CD4-positive, alpha-beta T cell (primary cell): ENCODE measurements at regions not wholly inside any gene's neighbourhood (a gene's known extent, or its start where the extent isn't known, plus 50 kb on each side); places are given as distances from the start of the nearest gene placed in this dataset.

Source experiments
- ATAC-seq: fragments of 200-7000 bp; cut with Tn5 transposase; one replicate; pipeline ENCODE4 v1.10.0; 2022; ENCODE audit warnings: mild to moderate bottlenecking; ENCODE audit not compliant: poor library complexity
- CTCF ChIA-PET: fragments of 350-600 bp; sonication (Branson Sonifier 250); formaldehyde crosslinking; loops from one replicate; lab custom pipeline; 2021; ENCODE audit warnings: antibody characterized with exemption, inconsistent platforms; lab: Charles Lee
- POLR2A ChIA-PET: fragments of 350-600 bp; sonication (Branson Sonifier 250); formaldehyde crosslinking; loops from one replicate; lab custom pipeline; 2021; ENCODE audit warnings: antibody characterized with exemption, inconsistent platforms; lab: Charles Lee
- DNase-seq, 14 experiments: peaks; one replicate each; pipeline ENCODE4 v3.0.0-alpha.2; 2013 to 2020; ENCODE audit warnings: mixed read lengths in 2 of 14
- H3K27ac ChIP-seq, 2 donors: one replicate each; pipeline versions ENCODE4 v1.5.1 to v1.7.0; 2013; ENCODE audit warnings: low read length in 2 of 2, low read depth in 1 of 2, mild to moderate bottlenecking in 1 of 2
- H3K27me3 ChIP-seq, 2 experiments: 1 replicate in 1 of 2; 2 replicates in 1 of 2; pipeline versions ENCODE4 v1.6.1 to v1.7.0; 2013; ENCODE audit warnings: low read length in 2 of 2, control low read depth in 1 of 2, mild to moderate bottlenecking in 1 of 2, moderate library complexity in 1 of 2; ENCODE audit not compliant: insufficient read depth in 2 of 2, control insufficient read depth in 1 of 2
- H3K36me3 ChIP-seq: one replicate; pipeline ENCODE4 v1.6.1; 2013; ENCODE audit warnings: low read length, control low read depth; ENCODE audit not compliant: insufficient read depth
- H3K4me1 ChIP-seq: one replicate; pipeline ENCODE4 v1.6.1; 2013; ENCODE audit warnings: low read length, control low read depth; ENCODE audit not compliant: insufficient read depth
- H3K4me3 ChIP-seq: one replicate; pipeline ENCODE4 v1.5.1; 2013; ENCODE audit warnings: mild to moderate bottlenecking, low read length, moderate library complexity
- H3K9me3 ChIP-seq, 2 experiments: 1 replicate in 1 of 2; 2 replicates in 1 of 2; pipeline versions ENCODE4 v1.6.1 to v1.7.0; 2013; ENCODE audit warnings: low read length in 2 of 2, mild to moderate bottlenecking in 2 of 2, control low read depth in 1 of 2, moderate library complexity in 1 of 2; ENCODE audit not compliant: control insufficient read depth in 1 of 2, insufficient read depth in 1 of 2
- H3K27ac Mint-ChIP-seq: one replicate; pipeline ENCODE4 v1.8.0; 2020; ENCODE audit warnings: mixed read lengths
- H3K27me3 Mint-ChIP-seq: one replicate; pipeline ENCODE4 v1.8.0; 2021; ENCODE audit warnings: mixed read lengths
- H3K36me3 Mint-ChIP-seq: one replicate; pipeline ENCODE4 v1.8.0; 2021; ENCODE audit warnings: low read depth, mixed read lengths
- H3K4me1 Mint-ChIP-seq: one replicate; pipeline ENCODE4 v1.8.0; 2021; ENCODE audit warnings: low read depth, mixed read lengths
- H3K4me3 Mint-ChIP-seq: one replicate; pipeline ENCODE4 v1.8.0; 2020; ENCODE audit warnings: mild to moderate bottlenecking, mixed read lengths
- H3K9me3 Mint-ChIP-seq: one replicate; pipeline ENCODE4 v1.8.0; 2020; ENCODE audit warnings: mixed read lengths
- intact Hi-C, 2 experiments: fragments of 100-400 bp; cut with DNase I in 1 of 2; cut with micrococcal nuclease in 1 of 2; formaldehyde crosslinking; loops; one replicate each; pipeline versions ENCODE4 v1.15.1 to v1.9.0; 2023 to 2025; cut with DNase I, micrococcal nuclease
- TF ChIP-seq, protein P1 (sequence below): fragments of 200-600 bp; IDR thresholded peaks from one replicate; pipeline ENCODE4 v1.8.0; 2022; ENCODE audit warnings: antibody characterized with exemption, mild to moderate bottlenecking

DNA sequence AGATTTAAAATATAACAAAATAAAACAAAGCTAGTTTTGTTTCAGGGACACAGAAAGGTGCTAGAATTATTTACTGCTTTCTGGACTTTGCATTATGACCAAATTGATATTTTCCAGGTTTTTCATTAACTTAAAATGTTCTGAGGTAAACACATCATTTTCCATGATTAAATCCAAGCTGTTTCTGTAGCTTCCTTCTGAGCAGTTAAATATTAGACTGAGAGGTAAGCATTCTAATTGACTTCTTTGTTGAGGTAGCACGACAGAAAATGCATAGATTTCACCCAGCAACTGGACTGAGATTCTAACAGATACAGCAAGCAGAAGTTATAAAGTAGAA, 98.3 kb downstream of the BMP4 start:
- CTCF ChIA-PET, result no interaction called here
- intact Hi-C loops, result no loop called here

DNA sequence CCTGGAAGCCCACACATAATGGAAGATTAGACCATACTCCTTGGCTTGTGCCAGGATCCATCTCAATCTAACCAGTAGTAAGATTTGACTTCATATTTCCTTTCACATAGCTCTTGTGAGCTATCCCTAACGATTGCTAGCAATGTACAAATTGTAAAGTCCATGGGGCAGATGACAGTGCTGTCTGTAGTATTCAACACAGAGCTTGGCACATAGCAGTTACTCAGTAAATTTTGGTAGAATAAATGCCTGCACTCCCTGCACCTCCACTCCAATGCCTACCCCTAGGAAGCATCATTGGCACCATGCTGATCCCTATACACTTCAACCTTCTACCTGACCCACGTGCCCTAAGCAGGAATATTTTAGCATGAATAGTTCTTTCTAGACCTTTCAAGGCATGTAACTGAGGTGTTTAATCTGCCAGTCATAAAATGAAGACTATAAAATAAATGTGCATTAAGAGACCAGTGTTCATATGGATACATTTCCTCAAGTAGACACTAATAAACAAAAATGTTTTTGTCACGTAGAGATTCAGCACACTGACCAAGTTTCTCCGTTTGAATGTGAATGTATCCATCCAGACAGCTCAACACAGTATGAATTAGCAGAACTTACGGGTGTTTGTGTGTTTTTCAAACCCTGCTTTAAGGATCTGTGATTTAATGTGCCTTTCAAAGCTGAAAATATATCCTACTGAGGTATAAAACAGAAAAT, 98.8 kb downstream of the BMP4 start:
- Histone ChIP-seq H3K9me3 (no peaks in the 10 kb centered on the region), H3K36me3 (no peaks in the 10 kb centered on the region), H3K27ac (no peak overlapping the region), H3K27me3 (peaks cover 0 to 3% of the 10 kb centered on the region in 2 experiments), H3K4me1 (no peaks in the 10 kb centered on the region), H3K4me3 (no peak overlapping the region)
- ChIA-PET POLR2A (no interaction called here), CTCF (no interaction called here)
- Mint-ChIP-seq H3K27ac (no peak overlapping the region), H3K36me3 (no peaks in the 10 kb centered on the region), H3K4me1 (no peaks in the 10 kb centered on the region), H3K27me3 (no peaks in the 10 kb centered on the region), H3K4me3 (no peak overlapping the region), H3K9me3 (no peaks in the 10 kb centered on the region)
- TF ChIP-seq, protein P1, sequence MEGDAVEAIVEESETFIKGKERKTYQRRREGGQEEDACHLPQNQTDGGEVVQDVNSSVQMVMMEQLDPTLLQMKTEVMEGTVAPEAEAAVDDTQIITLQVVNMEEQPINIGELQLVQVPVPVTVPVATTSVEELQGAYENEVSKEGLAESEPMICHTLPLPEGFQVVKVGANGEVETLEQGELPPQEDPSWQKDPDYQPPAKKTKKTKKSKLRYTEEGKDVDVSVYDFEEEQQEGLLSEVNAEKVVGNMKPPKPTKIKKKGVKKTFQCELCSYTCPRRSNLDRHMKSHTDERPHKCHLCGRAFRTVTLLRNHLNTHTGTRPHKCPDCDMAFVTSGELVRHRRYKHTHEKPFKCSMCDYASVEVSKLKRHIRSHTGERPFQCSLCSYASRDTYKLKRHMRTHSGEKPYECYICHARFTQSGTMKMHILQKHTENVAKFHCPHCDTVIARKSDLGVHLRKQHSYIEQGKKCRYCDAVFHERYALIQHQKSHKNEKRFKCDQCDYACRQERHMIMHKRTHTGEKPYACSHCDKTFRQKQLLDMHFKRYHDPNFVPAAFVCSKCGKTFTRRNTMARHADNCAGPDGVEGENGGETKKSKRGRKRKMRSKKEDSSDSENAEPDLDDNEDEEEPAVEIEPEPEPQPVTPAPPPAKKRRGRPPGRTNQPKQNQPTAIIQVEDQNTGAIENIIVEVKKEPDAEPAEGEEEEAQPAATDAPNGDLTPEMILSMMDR, result no peak
- ATAC-seq (no peak), DNase-seq (no peak)
- intact Hi-C loops, result no loop called here

More for the DNA sequence above, 98.3 kb downstream of the BMP4 start:
- ATAC-seq, result no peak
- H3K4me3 ChIP-seq, result no peak overlapping the region
- POLR2A ChIA-PET, result no interaction called here
- DNase-seq, result no peak
- no peaks in the 10 kb centered on the region for H3K9me3 Mint-ChIP-seq
- H3K36me3 Mint-ChIP-seq, result no peaks in the 10 kb centered on the region
- H3K27ac ChIP-seq, result no peak overlapping the region
- TF ChIP-seq, protein P1, result no peak
- no peaks in the 10 kb centered on the region for H3K4me1 ChIP-seq
- no peaks in the 10 kb centered on the region for H3K27me3 Mint-ChIP-seq
- no peaks in the 10 kb centered on the region for H3K9me3 ChIP-seq
- H3K4me1 Mint-ChIP-seq, result no peaks in the 10 kb centered on the region
- no peak overlapping the region for H3K4me3 Mint-ChIP-seq
- no peak overlapping the region for H3K27ac Mint-ChIP-seq
- peaks cover 0 to 3% of the 10 kb centered on the region in 2 experiments for H3K27me3 ChIP-seq
- H3K36me3 ChIP-seq, result no peaks in the 10 kb centered on the region

DNA sequence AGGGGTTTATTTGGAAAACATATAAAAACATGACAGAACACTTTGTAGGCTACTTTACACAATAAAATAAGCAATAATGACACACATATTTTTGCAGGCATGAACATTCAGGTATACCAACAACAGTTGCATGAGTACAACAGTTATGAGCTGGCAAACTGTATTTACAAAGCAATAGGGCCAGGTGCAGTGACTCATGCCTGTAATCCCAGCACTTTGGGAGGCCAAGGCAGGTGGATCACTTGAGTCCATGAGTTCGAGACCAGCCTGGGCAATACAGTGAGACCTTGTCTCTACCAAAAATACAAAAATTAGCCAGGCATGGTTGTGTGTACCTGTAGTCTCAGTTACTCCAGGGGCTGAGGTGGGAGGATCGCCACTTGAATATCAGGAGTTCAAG, 101.1 kb downstream of the BMP4 start:
- Mint-ChIP-seq H3K9me3 (no peaks in the 10 kb centered on the region), H3K4me3 (no peak overlapping the region), H3K27ac (no peak overlapping the region), H3K4me1 (no peaks in the 10 kb centered on the region), H3K27me3 (no peaks in the 10 kb centered on the region), H3K36me3 (no peaks in the 10 kb centered on the region)
- Histone ChIP-seq H3K36me3 (no peaks in the 10 kb centered on the region), H3K27me3 (peaks cover 0 to 3% of the 10 kb centered on the region in 2 experiments), H3K4me1 (no peaks in the 10 kb centered on the region), H3K27ac (no peak overlapping the region), H3K9me3 (no peaks in the 10 kb centered on the region), H3K4me3 (no peak overlapping the region)
- TF ChIP-seq, protein P1, result no peak
- no peak for ATAC-seq
- ChIA-PET POLR2A (no interaction called here), CTCF (no interaction called here)
- DNase-seq, result no peak
- intact Hi-C loops, result no loop called here
